ENCODE measurements at regions not wholly inside any gene's neighbourhood (a gene's known extent, or its start where the extent isn't known, plus 50 kb on each side); places are given as distances from the start of the nearest gene placed in this dataset.

DNA sequence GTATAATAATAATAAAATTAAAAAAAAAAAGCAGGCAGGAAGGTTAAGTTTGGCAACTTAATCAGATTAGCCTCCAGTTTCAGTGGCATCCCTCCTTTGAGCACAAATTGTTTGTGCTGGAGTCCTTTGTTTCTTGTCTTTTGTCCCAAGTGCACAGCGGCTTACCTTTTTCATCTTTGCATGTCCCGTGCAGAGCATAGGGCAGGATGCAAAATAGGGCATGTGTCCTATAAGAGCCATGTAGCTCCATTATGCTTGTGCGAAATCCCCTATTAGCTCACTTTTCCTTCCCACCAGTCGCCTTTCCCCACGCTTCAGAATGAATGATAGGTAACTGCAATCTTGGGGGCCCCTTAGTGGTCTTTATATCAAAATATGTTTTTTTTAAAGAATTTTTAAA lies 216.8 kb downstream of the TSN start:
- H3K4me3 ChIP-seq: no peak overlapping the region
- intact Hi-C loops (cut with DNase I): no loop called here
- H3K9me3 ChIP-seq: no peaks in the 10 kb centered on the region
- H3K36me3 ChIP-seq (replicated peaks in 1 of 2; ENCODE audit: insufficient read depth in 1 of 2, low read depth in 2 of 2): no peaks in the 10 kb centered on the region
- H3K27ac ChIP-seq: no peak overlapping the region
- ATAC-seq: no peak
- peaks cover 7% of the 10 kb centered on the region for H3K4me1 ChIP-seq
- no peak for DNase-seq
- no peaks in the 10 kb centered on the region for H3K27me3 ChIP-seq
- 55 to 59% methylated on average over 5 of the region's 5 CpGs for WGBS, 2 donors
- no peak for TF ChIP-seq CTCF (IDR thresholded peaks at IDR 0.05)
- TF ChIP-seq POLR2A (IDR thresholded peaks at IDR 0.05): no peak

GRCh38 chr2:121974897-121975661 lies 219.6 kb downstream of the TSN start:
- Histone ChIP-seq H3K36me3 (replicated peaks in 1 of 2; ENCODE audit: insufficient read depth in 1 of 2, low read depth in 2 of 2) (no peaks in the 10 kb centered on the region), H3K27me3 (no peaks in the 10 kb centered on the region), H3K27ac (no peak overlapping the region), H3K4me1 (peaks cover 7% of the 10 kb centered on the region), H3K4me3 (no peak overlapping the region), H3K9me3 (no peaks in the 10 kb centered on the region)
- TF ChIP-seq POLR2A (IDR thresholded peaks at IDR 0.05) (no peak), CTCF (IDR thresholded peaks at IDR 0.05) (peak; percentile 18 to 73 (median 60))
- intact Hi-C loops (cut with DNase I): no loop called here
- ATAC-seq (peak; percentile 84), DNase-seq (peak; percentile 44 to 58 (median 46))
- WGBS, 2 donors: 0 to 1% methylated on average over 9 to 13 of the region's 13 CpGs

DNA sequence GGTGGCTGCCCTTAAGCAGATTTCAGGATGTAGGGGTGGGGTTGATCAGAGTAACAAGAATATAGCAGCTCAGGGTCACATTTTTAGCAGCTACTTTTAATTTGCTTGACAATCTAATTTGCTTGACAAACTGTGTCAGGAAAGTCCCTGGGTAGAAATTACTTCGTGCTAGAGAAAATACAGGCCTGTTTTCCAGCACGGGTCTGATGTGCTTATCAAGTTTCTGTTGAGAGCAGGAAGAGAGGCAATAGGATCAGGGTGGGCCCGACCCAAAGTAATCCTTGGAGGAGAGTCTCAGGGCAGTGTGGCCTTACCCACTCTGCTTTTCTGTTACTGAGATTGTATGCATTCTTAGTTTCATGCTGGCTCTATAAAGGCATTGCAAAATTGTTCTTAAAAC lies 221.5 kb downstream of the TSN start:
- no peaks in the 10 kb centered on the region for H3K36me3 ChIP-seq (replicated peaks in 1 of 2; ENCODE audit: insufficient read depth in 1 of 2, low read depth in 2 of 2)
- peaks cover 7% of the 10 kb centered on the region for H3K4me1 ChIP-seq
- H3K4me3 ChIP-seq: no peak overlapping the region
- WGBS, 2 donors: 13 to 16% methylated on average over 3 of the region's 3 CpGs
- no peaks in the 10 kb centered on the region for H3K27me3 ChIP-seq
- TF ChIP-seq POLR2A (IDR thresholded peaks at IDR 0.05) (no peak), CTCF (IDR thresholded peaks at IDR 0.05) (no peak)
- intact Hi-C loops (cut with DNase I): no loop called here
- no peak for DNase-seq
- H3K9me3 ChIP-seq: no peaks in the 10 kb centered on the region
- ATAC-seq: no peak
- no peak overlapping the region for H3K27ac ChIP-seq

DNA sequence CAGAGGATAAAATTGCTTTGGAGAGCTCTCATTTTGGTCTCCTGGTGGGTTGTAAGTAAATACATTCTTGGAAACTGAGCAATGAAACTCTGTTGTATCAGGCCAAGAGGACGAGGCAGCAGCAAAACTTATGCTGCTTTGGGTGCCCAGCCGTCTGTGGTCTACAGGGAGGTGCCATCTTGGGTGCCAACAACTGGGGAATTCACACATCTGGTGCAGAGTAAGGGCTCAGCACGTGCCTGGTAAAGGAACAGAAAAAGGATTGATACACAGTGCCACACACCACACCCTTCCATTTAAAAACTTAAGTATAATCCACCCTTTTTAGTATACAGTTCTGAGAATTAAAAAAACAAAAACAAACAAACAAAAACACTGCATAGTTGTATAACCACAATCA lies 221.9 kb downstream of the TSN start:
- H3K4me1 ChIP-seq: peaks cover 7% of the 10 kb centered on the region
- H3K36me3 ChIP-seq (replicated peaks in 1 of 2; ENCODE audit: insufficient read depth in 1 of 2, low read depth in 2 of 2): no peaks in the 10 kb centered on the region
- no peaks in the 10 kb centered on the region for H3K9me3 ChIP-seq
- no peak for ATAC-seq
- no peak for TF ChIP-seq POLR2A (IDR thresholded peaks at IDR 0.05)
- H3K27ac ChIP-seq: no peak overlapping the region
- intact Hi-C loops (cut with DNase I): no loop called here
- DNase-seq: no peak
- no peaks in the 10 kb centered on the region for H3K27me3 ChIP-seq
- 35 to 55% methylated on average over 3 of the region's 3 CpGs for WGBS, 2 donors
- no peak overlapping the region for H3K4me3 ChIP-seq

GRCh38 chr2:121992700-121993099 lies 237.2 kb downstream of the TSN start:
- Histone ChIP-seq H3K4me1 (no peaks in the 10 kb centered on the region), H3K27me3 (no peaks in the 10 kb centered on the region), H3K4me3 (no peak overlapping the region), H3K27ac (no peak overlapping the region), H3K36me3 (replicated peaks in 1 of 2; ENCODE audit: insufficient read depth in 1 of 2, low read depth in 2 of 2) (no peaks in the 10 kb centered on the region), H3K9me3 (no peaks in the 10 kb centered on the region)
- WGBS, 2 donors: 28 to 33% methylated on average over 2 to 3 of the region's 3 CpGs
- DNase-seq: no peak
- intact Hi-C loops (cut with DNase I): no loop called here
- ATAC-seq: no peak
- no peak for TF ChIP-seq POLR2A (IDR thresholded peaks at IDR 0.05)
- TF ChIP-seq CTCF (IDR thresholded peaks at IDR 0.05): no peak

Measured in body of pancreas (tissue), 4 donors.